GM12878 (cell line): ENCODE measurements at regions not wholly inside any gene's neighbourhood (a gene's known extent, or its start where the extent isn't known, plus 50 kb on each side); places are given as distances from the start of the nearest gene placed in this dataset.

ENCODE experiments used
- ATAC-seq: fragments of 200-7000 bp; cut with Tn5 transposase; 3 replicates; pipeline ENCODE4 v1.9.1; 2020; ENCODE audit warnings: mild to moderate bottlenecking, moderate library complexity
- BruUV-seq: library from RNA; stranded (reverse); fragments of 400-500 nt; replicated peaks from 2 replicates; lab custom pipeline; 2021; lab: Mats Ljungman, UMichigan
- CTCF ChIA-PET: fragments of 300-600 bp; sonication (Branson Sonifier 250); formaldehyde crosslinking; extraction: SDS; loops from one replicate; lab custom pipeline; 2021; ENCODE audit warnings: inconsistent platforms; lab: Yijun Ruan, JAX
- POLR2A ChIA-PET: fragments of 350-600 bp; formaldehyde crosslinking; extraction: SDS; loops from one replicate; lab custom pipeline; 2021; ENCODE audit warnings: inconsistent platforms; lab: Charles Lee
- RAD21 ChIA-PET: fragments of 300-600 bp; sonication (Branson Sonifier 250); formaldehyde crosslinking; loops from one replicate; lab custom pipeline; 2023; ENCODE audit warnings: antibody characterized with exemption; ENCODE audit not compliant: unreplicated experiment; lab: Charles Lee
- SMC1A ChIA-PET: fragments of 300-600 bp; sonication (Branson Sonifier 250); formaldehyde crosslinking; loops from one replicate; lab custom pipeline; 2023; ENCODE audit not compliant: unreplicated experiment, uncharacterized antibody; lab: Charles Lee
- DNase-seq: peaks from one replicate; pipeline ENCODE4 v3.0.0-alpha.2; 2011; ENCODE audit warnings: low read depth, low spot score
- FAIRE-seq: peaks from 3 replicates; lab custom pipeline; 2011; peaks lifted over from hg19 to GRCh38; lab: Jason Lieb, UNC
- H2AFZ ChIP-seq: 2 replicates; pipeline ENCODE4 v1.6.0; 2011; ENCODE audit warnings: low read depth, low read length, control low read depth; ENCODE audit not compliant: control insufficient read depth
- H3K27ac ChIP-seq: 2 replicates; pipeline ENCODE4 v1.5.1; 2011; ENCODE audit warnings: control low read depth; ENCODE audit not compliant: control insufficient read depth, insufficient read depth
- H3K27me3 ChIP-seq, 2 experiments: replicated peaks in 1 of 2; 2 replicates each; pipeline versions ENCODE4 v1.6.0 to v1.6.1; 2011; ENCODE audit warnings: low read length in 1 of 2; ENCODE audit not compliant: control insufficient read depth in 2 of 2, insufficient read depth in 2 of 2
- H3K36me3 ChIP-seq, 2 experiments: 2 replicates each; pipeline ENCODE4 v1.5.1; 2011; ENCODE audit warnings: low read length in 1 of 2; ENCODE audit not compliant: control insufficient read depth in 2 of 2, insufficient read depth in 2 of 2
- H3K4me1 ChIP-seq: 2 replicates; pipeline ENCODE4 v1.6.1; 2011; ENCODE audit warnings: mild to moderate bottlenecking, low read length, moderate library complexity, mixed read lengths; ENCODE audit not compliant: control insufficient read depth, insufficient read depth
- H3K4me2 ChIP-seq: 2 replicates; pipeline ENCODE4 v1.6.0; 2011; ENCODE audit warnings: control low read depth; ENCODE audit not compliant: control insufficient read depth, insufficient read depth
- H3K4me3 ChIP-seq: fragments of 200-600 bp; sonication (generic); 2 replicates; pipeline ENCODE4 v1.5.1; 2016
- H3K79me2 ChIP-seq: 2 replicates; pipeline ENCODE4 v1.6.0; 2011; ENCODE audit warnings: low read length; ENCODE audit not compliant: control insufficient read depth, insufficient read depth
- H3K9ac ChIP-seq: 2 replicates; pipeline ENCODE4 v1.8.0; 2011; ENCODE audit warnings: low read length, control low read depth, mixed read lengths; ENCODE audit not compliant: control insufficient read depth, insufficient read depth
- H3K9me3 ChIP-seq: replicated peaks from 3 replicates; pipeline ENCODE4 v1.5.1; 2011; ENCODE audit warnings: mild to moderate bottlenecking, low read length; ENCODE audit not compliant: control insufficient read depth, insufficient read depth
- H4K20me1 ChIP-seq: 2 replicates; pipeline ENCODE4 v1.6.0; 2011; ENCODE audit not compliant: control insufficient read depth, insufficient read depth
- BCL3 ChIP-seq: IDR thresholded peaks from 2 replicates; pipeline ENCODE4 v1.6.1; 2011; ENCODE audit warnings: borderline replicate concordance, low read depth, mild to moderate bottlenecking, moderate library complexity, low read length; ENCODE audit not compliant: insufficient read depth, poor library complexity, severe bottlenecking
- CHD2 ChIP-seq: IDR thresholded peaks from 2 replicates; pipeline ENCODE4 v1.6.1; 2011; ENCODE audit warnings: low read depth, low read length, improper control_type of control experiment, borderline replicate concordance
- CREM ChIP-seq: IDR thresholded peaks from 2 replicates; pipeline ENCODE4 v1.6.1; 2014; ENCODE audit warnings: antibody characterized with exemption, low read depth
- FOS ChIP-seq: IDR thresholded peaks from 3 replicates; pipeline ENCODE4 v1.6.1; 2011; ENCODE audit warnings: borderline replicate concordance; ENCODE audit not compliant: insufficient read length; ENCODE audit errors: extremely low read depth
- IRF4 ChIP-seq: IDR thresholded peaks from 2 replicates; pipeline ENCODE4 v1.6.1; 2011; ENCODE audit warnings: low read depth, low read length
- JUNB ChIP-seq: IDR thresholded peaks from 2 replicates; pipeline ENCODE4 v1.6.1; 2016; ENCODE audit warnings: antibody characterized with exemption, mild to moderate bottlenecking
- NFYB ChIP-seq: IDR thresholded peaks from 2 replicates; pipeline ENCODE4 v1.6.1; 2011; ENCODE audit warnings: low read depth, mild to moderate bottlenecking, low read length, improper control_type of control experiment, moderate library complexity; ENCODE audit not compliant: insufficient read depth
- PAX8 ChIP-seq: fragments of 450-650 bp; IDR thresholded peaks from 2 replicates; pipeline ENCODE4 v1.6.1; 2017; ENCODE audit warnings: mild to moderate bottlenecking, moderate library complexity
- SUPT20H ChIP-seq: IDR thresholded peaks from 2 replicates; pipeline ENCODE4 v1.6.1; 2011; ENCODE audit warnings: low read depth, mild to moderate bottlenecking, low read length, moderate library complexity, borderline replicate concordance; ENCODE audit not compliant: control insufficient read depth
- TAF1 ChIP-seq: IDR thresholded peaks from 2 replicates; pipeline ENCODE4 v1.6.1; 2011; ENCODE audit warnings: mild to moderate bottlenecking, low read depth, low read length, borderline replicate concordance
- ZNF24 ChIP-seq: fragments of 450-650 bp; IDR thresholded peaks from 2 replicates; pipeline ENCODE4 v1.6.1; 2017; ENCODE audit warnings: antibody characterized with exemption, mild to moderate bottlenecking
- WGBS: methylation state at CpG from one replicate; pipeline ENCODE4 v1.1.6; 2016; ENCODE audit warnings: low lambda C conversion rate; ENCODE audit not compliant: insufficient replicate concordance, insufficient coverage; ENCODE audit errors: missing lambda C conversion rate; 5-methylcytosine and 5-hydroxymethylcytosine counted together
- in situ Hi-C: fragments of 300-500 bp; cut with MboI; formaldehyde crosslinking; loops from 9 replicates; pipeline ENCODE4 v1.14.3; 2018; ENCODE audit warnings: mixed read lengths
- intact Hi-C: fragments of 100-400 bp; cut with micrococcal nuclease; formaldehyde crosslinking; loops from one replicate; pipeline ENCODE4 v1.14.2; 2022; ENCODE audit not compliant: unreplicated experiment
- TF ChIP-seq, protein P1 (sequence below): IDR thresholded peaks from 2 replicates; pipeline ENCODE4 v1.6.1; 2011; ENCODE audit warnings: borderline replicate concordance, low read depth, mild to moderate bottlenecking, moderate library complexity, mixed read lengths, low read length; ENCODE audit not compliant: insufficient read depth; ENCODE audit errors: extremely low read length
- TF ChIP-seq, protein P2 (sequence below): fragments of 450-650 bp; IDR thresholded peaks from 2 replicates; pipeline ENCODE4 v1.6.1; 2018; ENCODE audit warnings: mild to moderate bottlenecking, low read depth, moderate library complexity; ENCODE audit not compliant: partially characterized antibody

DNA sequence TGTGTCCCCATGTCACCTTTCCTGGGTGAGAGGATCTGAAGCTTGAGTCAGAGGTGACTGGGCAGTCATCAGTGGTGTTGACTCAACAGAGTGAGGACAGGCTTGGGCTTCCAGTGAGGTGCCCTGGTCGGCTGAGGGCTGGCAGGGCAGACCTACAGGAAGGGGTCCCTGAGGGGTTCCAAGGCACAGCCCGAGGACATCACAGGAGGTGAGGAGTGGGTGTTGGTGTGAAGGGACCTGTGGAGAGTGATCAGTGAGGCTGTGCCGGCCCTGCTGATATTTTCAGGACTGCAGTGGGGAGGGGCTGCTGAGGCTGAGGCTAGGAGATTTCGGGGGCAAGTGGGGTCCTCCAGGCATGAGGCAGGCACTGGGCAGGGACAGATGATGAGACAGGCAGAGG, 545.5 kb downstream of the TCERG1L start:
- Histone ChIP-seq H3K27ac (no peak overlapping the region), H3K9ac (no peak overlapping the region), H3K9me3 (no peaks in the 10 kb centered on the region), H2AFZ (no peak overlapping the region), H3K4me2 (no peak overlapping the region), H3K4me1 (no peaks in the 10 kb centered on the region), H3K79me2 (no peaks in the 10 kb centered on the region), H4K20me1 (no peaks in the 10 kb centered on the region), H3K36me3 (no peaks in the 10 kb centered on the region), H3K4me3 (no peak overlapping the region), H3K27me3 (no peaks in the 10 kb centered on the region)
- in situ Hi-C loops, result no loop called here
- no peak for FAIRE-seq
- intact Hi-C loops, result no loop called here
- no TSS peak for BruUV-seq
- 2% methylated on average over 4 of the region's 4 CpGs for WGBS
- SMC1A ChIA-PET, result no interaction called here
- CTCF ChIA-PET, result no interaction called here
- no peak for DNase-seq
- no peak for ATAC-seq
- TF ChIP-seq ZNF24 (no peak), TAF1 (no peak), NFYB (no peak), FOS (no peak), JUNB (no peak), CHD2 (no peak)
- POLR2A ChIA-PET, result no interaction called here
- RAD21 ChIA-PET, result no interaction called here

GRCh38 chr10:130767116-130767730, 544.3 kb downstream of the TCERG1L start:
- WGBS, result 5% methylated on average over 14 of the region's 14 CpGs
- no peak overlapping the region for H3K9ac ChIP-seq
- no TSS peak for BruUV-seq
- intact Hi-C loops, result no loop called here
- DNase-seq (no peak), FAIRE-seq (no peak), ATAC-seq (no peak)
- SMC1A ChIA-PET, result no interaction called here
- POLR2A ChIA-PET, result no interaction called here
- no peaks in the 10 kb centered on the region for H3K79me2 ChIP-seq
- H4K20me1 ChIP-seq, result no peaks in the 10 kb centered on the region
- no peak overlapping the region for H3K27ac ChIP-seq
- no peak overlapping the region for H3K4me2 ChIP-seq
- RAD21 ChIA-PET, result no interaction called here
- no peaks in the 10 kb centered on the region for H3K9me3 ChIP-seq
- H3K4me1 ChIP-seq, result no peaks in the 10 kb centered on the region
- CTCF ChIA-PET, result no interaction called here
- H2AFZ ChIP-seq, result no peak overlapping the region
- H3K27me3 ChIP-seq, result no peaks in the 10 kb centered on the region
- in situ Hi-C loops, result no loop called here
- H3K4me3 ChIP-seq, result no peak overlapping the region
- no peaks in the 10 kb centered on the region for H3K36me3 ChIP-seq
- TF ChIP-seq PAX8 (no peak), IRF4 (no peak), CREM (no peak), BCL3 (no peak), SUPT20H (no peak)
- TF ChIP-seq, protein P1, sequence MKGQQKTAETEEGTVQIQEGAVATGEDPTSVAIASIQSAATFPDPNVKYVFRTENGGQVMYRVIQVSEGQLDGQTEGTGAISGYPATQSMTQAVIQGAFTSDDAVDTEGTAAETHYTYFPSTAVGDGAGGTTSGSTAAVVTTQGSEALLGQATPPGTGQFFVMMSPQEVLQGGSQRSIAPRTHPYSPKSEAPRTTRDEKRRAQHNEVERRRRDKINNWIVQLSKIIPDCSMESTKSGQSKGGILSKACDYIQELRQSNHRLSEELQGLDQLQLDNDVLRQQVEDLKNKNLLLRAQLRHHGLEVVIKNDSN, result no peak
- TF ChIP-seq, protein P2, sequence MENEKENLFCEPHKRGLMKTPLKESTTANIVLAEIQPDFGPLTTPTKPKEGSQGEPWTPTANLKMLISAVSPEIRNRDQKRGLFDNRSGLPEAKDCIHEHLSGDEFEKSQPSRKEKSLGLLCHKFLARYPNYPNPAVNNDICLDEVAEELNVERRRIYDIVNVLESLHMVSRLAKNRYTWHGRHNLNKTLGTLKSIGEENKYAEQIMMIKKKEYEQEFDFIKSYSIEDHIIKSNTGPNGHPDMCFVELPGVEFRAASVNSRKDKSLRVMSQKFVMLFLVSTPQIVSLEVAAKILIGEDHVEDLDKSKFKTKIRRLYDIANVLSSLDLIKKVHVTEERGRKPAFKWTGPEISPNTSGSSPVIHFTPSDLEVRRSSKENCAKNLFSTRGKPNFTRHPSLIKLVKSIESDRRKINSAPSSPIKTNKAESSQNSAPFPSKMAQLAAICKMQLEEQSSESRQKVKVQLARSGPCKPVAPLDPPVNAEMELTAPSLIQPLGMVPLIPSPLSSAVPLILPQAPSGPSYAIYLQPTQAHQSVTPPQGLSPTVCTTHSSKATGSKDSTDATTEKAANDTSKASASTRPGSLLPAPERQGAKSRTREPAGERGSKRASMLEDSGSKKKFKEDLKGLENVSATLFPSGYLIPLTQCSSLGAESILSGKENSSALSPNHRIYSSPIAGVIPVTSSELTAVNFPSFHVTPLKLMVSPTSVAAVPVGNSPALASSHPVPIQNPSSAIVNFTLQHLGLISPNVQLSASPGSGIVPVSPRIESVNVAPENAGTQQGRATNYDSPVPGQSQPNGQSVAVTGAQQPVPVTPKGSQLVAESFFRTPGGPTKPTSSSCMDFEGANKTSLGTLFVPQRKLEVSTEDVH, result no peak
